ENCODE measurements at regions not wholly inside any gene's neighbourhood (a gene's known extent, or its start where the extent isn't known, plus 50 kb on each side); places are given as distances from the start of the nearest gene placed in this dataset.
"Not testable (repeated sequence)": the region's sequence is repeated elsewhere in the genome, so short reads cannot be mapped to it uniquely, and the experiment has no call there.

DNA sequence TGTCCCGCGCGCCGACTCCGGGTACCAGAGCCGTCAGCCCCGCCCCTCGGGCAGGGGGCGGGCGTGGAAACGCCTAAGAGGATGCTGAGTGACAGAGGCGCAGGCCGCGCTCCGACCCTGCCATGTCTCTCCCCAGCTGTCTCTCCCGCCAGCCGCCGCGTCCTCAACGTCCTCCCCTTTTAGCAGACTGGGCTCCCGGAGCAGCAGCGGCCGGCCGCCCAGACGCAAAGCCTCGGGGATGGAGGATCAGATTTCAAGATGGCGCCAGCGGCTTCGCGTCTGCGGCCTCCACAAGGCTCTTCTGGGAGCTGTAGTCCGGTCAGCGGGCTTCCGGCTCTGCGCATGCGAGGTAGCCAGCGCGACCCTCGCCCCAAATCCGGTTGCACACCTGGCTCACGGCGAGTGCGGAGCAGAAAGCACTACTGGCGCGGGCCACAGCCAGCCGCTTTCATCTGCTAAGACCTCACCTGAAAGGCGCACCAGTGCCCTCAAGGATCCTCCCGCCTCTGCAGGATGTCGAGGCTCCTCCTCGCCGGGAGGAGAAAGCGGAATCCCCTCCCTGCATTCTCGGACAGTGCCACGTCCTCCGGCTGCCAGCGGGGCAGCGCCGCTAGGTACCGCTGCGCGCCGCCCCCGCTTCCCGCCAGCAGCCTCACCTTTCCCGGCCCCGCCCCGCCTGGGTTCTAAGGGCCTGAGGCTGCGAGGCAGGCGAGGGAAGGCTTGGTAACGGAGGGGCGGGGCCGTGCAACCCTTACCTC, 143.6 kb downstream of the NBPF8 start:
- not testable (repeated sequence) for H3K79me2 ChIP-seq (ENCODE audit: insufficient read depth, low read length); H3K27me3 ChIP-seq (ENCODE audit: insufficient read depth, low read length); H2AFZ ChIP-seq (ENCODE audit: low read length); H3K36me3 ChIP-seq (ENCODE audit: insufficient read depth, low read length); H3K4me1 ChIP-seq (ENCODE audit: insufficient read depth, low read length); H4K20me1 ChIP-seq (ENCODE audit: insufficient read depth, low read length); H3K27ac ChIP-seq (ENCODE audit: low read depth, low read length); H3K9me3 ChIP-seq (ENCODE audit: low read depth, low read length); DNase-seq (ENCODE audit: insufficient read length, low spot score, missing footprints)
- Histone ChIP-seq H3K4me2 (ENCODE audit: insufficient read depth, low read length) (peak overlapping the region; percentile 45), H3K4me3 (ENCODE audit: insufficient read depth, low read length) (peak overlapping the region; percentile 70)

DNA sequence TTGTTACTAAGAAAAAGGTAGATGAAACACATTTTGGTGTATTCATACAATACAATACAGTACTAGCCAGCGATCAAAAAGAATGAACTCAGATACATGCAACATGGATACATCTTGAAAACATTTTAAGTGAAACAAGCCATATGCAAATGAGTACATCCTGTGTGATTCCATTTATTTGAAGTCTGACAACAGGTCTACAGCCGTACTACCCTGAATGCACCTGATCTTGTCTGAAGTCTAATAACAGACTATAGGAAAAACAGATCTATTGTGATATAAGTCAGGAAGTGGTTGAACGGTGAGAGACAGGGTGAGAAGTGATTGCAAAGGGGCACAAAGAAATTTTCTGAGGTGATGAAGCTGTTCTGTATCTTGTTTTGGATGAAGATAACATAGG, 146.9 kb downstream of the NBPF8 start:
- not testable (repeated sequence) for H3K36me3 ChIP-seq (ENCODE audit: insufficient read depth, low read length); H3K4me3 ChIP-seq (ENCODE audit: insufficient read depth, low read length); H4K20me1 ChIP-seq (ENCODE audit: insufficient read depth, low read length); H3K79me2 ChIP-seq (ENCODE audit: insufficient read depth, low read length); H3K27ac ChIP-seq (ENCODE audit: low read depth, low read length); H3K9me3 ChIP-seq (ENCODE audit: low read depth, low read length); H3K27me3 ChIP-seq (ENCODE audit: insufficient read depth, low read length); H3K4me1 ChIP-seq (ENCODE audit: insufficient read depth, low read length); H2AFZ ChIP-seq (ENCODE audit: low read length); H3K4me2 ChIP-seq (ENCODE audit: insufficient read depth, low read length); DNase-seq (ENCODE audit: insufficient read length, low spot score, missing footprints)

DNA sequence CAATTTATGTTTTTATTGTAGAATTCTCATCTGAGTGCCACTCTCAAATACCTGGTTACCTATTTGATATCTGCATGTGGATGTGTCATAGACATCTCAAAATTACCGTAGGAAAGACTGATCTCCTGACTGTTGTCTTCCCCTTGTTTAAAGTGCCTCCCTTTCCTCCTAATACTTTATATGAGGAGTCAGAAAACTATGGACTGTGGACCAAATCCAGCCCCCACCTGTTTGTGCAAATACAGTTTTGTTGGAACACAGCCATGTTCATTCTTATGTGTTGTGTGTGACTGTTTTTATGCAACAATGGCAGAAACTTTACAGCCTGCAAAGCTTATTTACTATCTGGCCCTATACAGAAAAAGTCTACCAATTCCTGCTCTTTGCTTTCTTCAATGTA, 150.6 kb downstream of the NBPF8 start:
- not testable (repeated sequence) for H3K4me3 ChIP-seq (ENCODE audit: insufficient read depth, low read length); H3K27me3 ChIP-seq (ENCODE audit: insufficient read depth, low read length); H3K79me2 ChIP-seq (ENCODE audit: insufficient read depth, low read length); H4K20me1 ChIP-seq (ENCODE audit: insufficient read depth, low read length); H3K4me2 ChIP-seq (ENCODE audit: insufficient read depth, low read length); H3K9me3 ChIP-seq (ENCODE audit: low read depth, low read length); DNase-seq (ENCODE audit: insufficient read length, low spot score, missing footprints); H3K4me1 ChIP-seq (ENCODE audit: insufficient read depth, low read length); H3K27ac ChIP-seq (ENCODE audit: low read depth, low read length); H2AFZ ChIP-seq (ENCODE audit: low read length); H3K36me3 ChIP-seq (ENCODE audit: insufficient read depth, low read length)

DNA sequence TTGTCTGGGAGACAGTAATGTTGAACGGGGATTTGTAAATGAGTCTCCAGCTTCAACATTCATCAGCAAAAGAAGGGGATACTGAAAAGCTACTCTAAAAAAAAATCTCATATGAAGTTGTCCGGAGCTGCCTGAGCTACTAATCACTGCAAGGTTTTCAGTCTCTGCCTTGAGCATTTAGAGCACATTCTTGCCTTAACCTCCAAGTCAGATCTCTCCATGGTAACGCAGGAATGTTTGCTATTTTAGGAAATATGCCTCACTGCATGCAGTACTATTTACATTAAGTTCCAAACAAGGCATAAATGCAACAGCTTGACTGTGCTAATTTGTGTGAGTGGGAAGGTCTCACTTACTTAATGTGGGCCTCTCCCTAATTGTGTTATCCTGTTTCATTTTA, 152.8 kb downstream of the NBPF8 start:
- not testable (repeated sequence) for H2AFZ ChIP-seq (ENCODE audit: low read length); H4K20me1 ChIP-seq (ENCODE audit: insufficient read depth, low read length); H3K27ac ChIP-seq (ENCODE audit: low read depth, low read length); H3K4me3 ChIP-seq (ENCODE audit: insufficient read depth, low read length); H3K79me2 ChIP-seq (ENCODE audit: insufficient read depth, low read length); H3K36me3 ChIP-seq (ENCODE audit: insufficient read depth, low read length); H3K4me1 ChIP-seq (ENCODE audit: insufficient read depth, low read length); DNase-seq (ENCODE audit: insufficient read length, low spot score, missing footprints); H3K9me3 ChIP-seq (ENCODE audit: low read depth, low read length); H3K4me2 ChIP-seq (ENCODE audit: insufficient read depth, low read length); H3K27me3 ChIP-seq (ENCODE audit: insufficient read depth, low read length)

DNA sequence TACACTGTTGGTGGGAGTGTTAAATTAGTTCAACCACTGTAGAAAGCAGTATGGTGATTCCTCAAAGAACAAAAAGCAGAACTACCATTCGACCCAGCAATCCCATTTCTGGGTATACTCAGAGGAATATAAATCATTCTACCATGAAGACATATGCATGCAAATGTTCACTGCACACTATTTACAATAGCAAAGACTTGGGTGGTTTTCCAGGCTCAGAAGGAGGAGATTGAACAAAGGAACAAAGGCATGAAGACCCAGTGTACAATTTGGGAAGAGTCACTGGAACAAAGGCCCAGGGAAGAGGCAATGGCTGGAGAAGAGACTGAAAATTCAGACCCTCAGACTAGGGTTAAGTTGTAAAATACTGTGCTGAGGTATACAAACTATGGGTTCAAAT, 148.5 kb upstream of the NBPF26 start:
- H2AFZ ChIP-seq (ENCODE audit: low read length); H3K27me3 ChIP-seq (ENCODE audit: insufficient read depth, low read length); H3K79me2 ChIP-seq (ENCODE audit: insufficient read depth, low read length); H3K4me2 ChIP-seq (ENCODE audit: insufficient read depth, low read length); H3K27ac ChIP-seq (ENCODE audit: low read depth, low read length); H3K36me3 ChIP-seq (ENCODE audit: insufficient read depth, low read length); H3K4me1 ChIP-seq (ENCODE audit: insufficient read depth, low read length); DNase-seq (ENCODE audit: insufficient read length, low spot score, missing footprints); H4K20me1 ChIP-seq (ENCODE audit: insufficient read depth, low read length); H3K9me3 ChIP-seq (ENCODE audit: low read depth, low read length); H3K4me3 ChIP-seq (ENCODE audit: insufficient read depth, low read length): not testable (repeated sequence)

DNA sequence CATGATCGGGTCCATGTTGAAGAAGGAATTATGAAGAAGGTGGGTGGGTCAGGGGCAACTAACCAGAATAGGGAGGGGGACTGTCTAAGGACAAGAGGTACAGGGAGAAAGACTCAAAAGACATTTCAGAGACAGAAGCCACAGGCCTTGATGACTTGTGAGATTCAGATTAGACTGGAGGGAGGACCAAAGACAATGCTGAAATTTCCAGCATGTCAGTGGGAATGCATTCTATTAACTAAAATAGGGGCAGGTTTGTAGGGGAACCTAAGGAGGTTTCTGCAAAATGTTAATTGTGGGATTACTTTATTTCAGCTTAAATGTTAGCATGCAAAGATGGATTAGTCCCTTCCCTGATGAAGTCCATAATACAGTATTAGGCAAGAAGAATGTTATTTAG, 141.6 kb upstream of the NBPF26 start:
- not testable (repeated sequence) for DNase-seq (ENCODE audit: insufficient read length, low spot score, missing footprints); H2AFZ ChIP-seq (ENCODE audit: low read length); H3K27me3 ChIP-seq (ENCODE audit: insufficient read depth, low read length); H3K79me2 ChIP-seq (ENCODE audit: insufficient read depth, low read length); H3K4me2 ChIP-seq (ENCODE audit: insufficient read depth, low read length); H4K20me1 ChIP-seq (ENCODE audit: insufficient read depth, low read length); H3K27ac ChIP-seq (ENCODE audit: low read depth, low read length); H3K36me3 ChIP-seq (ENCODE audit: insufficient read depth, low read length); H3K9me3 ChIP-seq (ENCODE audit: low read depth, low read length); H3K4me1 ChIP-seq (ENCODE audit: insufficient read depth, low read length); H3K4me3 ChIP-seq (ENCODE audit: insufficient read depth, low read length)

DNA sequence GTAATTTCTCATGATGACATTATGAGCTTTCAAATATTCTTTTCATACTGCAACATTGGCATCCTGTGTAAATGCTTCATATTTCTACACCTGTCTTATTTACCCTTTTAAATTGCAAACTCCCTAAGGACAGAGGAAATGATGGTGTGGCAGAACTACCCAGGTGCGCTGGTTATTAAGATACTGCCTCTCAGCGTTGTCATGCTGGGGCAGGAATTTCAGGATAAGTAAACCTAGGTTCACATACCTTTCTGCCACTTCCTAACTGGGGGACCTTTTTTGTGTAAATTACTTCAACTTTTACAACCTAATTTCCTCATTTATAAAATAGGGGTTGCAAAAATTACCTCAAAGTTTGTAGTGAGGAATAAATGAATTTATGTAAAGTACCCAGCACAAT, 137.7 kb upstream of the NBPF26 start:
- H3K36me3 ChIP-seq (ENCODE audit: insufficient read depth, low read length); H3K27me3 ChIP-seq (ENCODE audit: insufficient read depth, low read length); DNase-seq (ENCODE audit: insufficient read length, low spot score, missing footprints); H3K79me2 ChIP-seq (ENCODE audit: insufficient read depth, low read length); H2AFZ ChIP-seq (ENCODE audit: low read length); H3K9me3 ChIP-seq (ENCODE audit: low read depth, low read length); H3K27ac ChIP-seq (ENCODE audit: low read depth, low read length); H3K4me1 ChIP-seq (ENCODE audit: insufficient read depth, low read length); H4K20me1 ChIP-seq (ENCODE audit: insufficient read depth, low read length); H3K4me2 ChIP-seq (ENCODE audit: insufficient read depth, low read length); H3K4me3 ChIP-seq (ENCODE audit: insufficient read depth, low read length): not testable (repeated sequence)

DNA sequence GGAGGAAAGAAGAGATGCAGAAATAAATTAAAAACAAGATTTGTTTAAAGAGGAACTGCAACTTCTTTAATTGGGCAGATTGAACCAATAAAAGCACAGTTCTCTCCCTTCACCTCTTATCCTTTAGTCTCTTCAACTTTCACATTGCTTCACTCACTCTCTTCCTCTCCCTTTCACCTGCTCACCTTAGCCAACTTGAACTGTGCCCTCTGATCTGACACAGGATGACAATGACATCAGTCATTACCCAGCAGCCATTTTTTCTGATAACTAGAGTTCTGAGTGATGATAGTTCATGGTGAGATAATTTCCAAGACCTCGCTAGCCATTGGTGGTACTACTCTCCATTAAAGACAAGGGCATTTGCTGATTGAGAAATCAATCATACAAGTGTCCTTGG, 134.9 kb upstream of the NBPF26 start:
- not testable (repeated sequence) for H3K79me2 ChIP-seq (ENCODE audit: insufficient read depth, low read length); H3K4me1 ChIP-seq (ENCODE audit: insufficient read depth, low read length); H3K27me3 ChIP-seq (ENCODE audit: insufficient read depth, low read length); H3K4me2 ChIP-seq (ENCODE audit: insufficient read depth, low read length); H3K4me3 ChIP-seq (ENCODE audit: insufficient read depth, low read length); H4K20me1 ChIP-seq (ENCODE audit: insufficient read depth, low read length); H3K36me3 ChIP-seq (ENCODE audit: insufficient read depth, low read length); H3K27ac ChIP-seq (ENCODE audit: low read depth, low read length); DNase-seq (ENCODE audit: insufficient read length, low spot score, missing footprints); H3K9me3 ChIP-seq (ENCODE audit: low read depth, low read length); H2AFZ ChIP-seq (ENCODE audit: low read length)

DNA sequence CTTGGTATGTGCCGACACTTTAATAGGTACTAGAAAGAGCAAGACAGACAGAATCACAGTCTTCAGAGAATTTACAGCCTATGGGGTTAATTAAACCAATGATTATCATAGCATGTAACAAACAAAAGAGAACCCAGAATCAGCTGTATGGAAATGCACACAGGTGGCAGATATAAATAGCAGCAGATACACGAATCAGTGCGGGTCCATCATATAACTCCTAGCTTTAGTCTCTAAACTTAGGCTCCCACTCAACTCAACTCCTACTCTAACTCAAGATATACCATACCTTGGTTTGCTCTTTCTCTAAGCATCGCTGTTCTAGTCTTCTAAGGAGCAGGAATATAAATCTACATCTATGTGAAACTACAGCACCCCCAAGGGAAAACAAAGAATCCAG, 132.0 kb upstream of the NBPF26 start:
- not testable (repeated sequence) for H3K4me2 ChIP-seq (ENCODE audit: insufficient read depth, low read length); H3K4me1 ChIP-seq (ENCODE audit: insufficient read depth, low read length); H3K4me3 ChIP-seq (ENCODE audit: insufficient read depth, low read length); H3K36me3 ChIP-seq (ENCODE audit: insufficient read depth, low read length); H3K79me2 ChIP-seq (ENCODE audit: insufficient read depth, low read length); H3K9me3 ChIP-seq (ENCODE audit: low read depth, low read length); H2AFZ ChIP-seq (ENCODE audit: low read length); DNase-seq (ENCODE audit: insufficient read length, low spot score, missing footprints); H3K27me3 ChIP-seq (ENCODE audit: insufficient read depth, low read length); H3K27ac ChIP-seq (ENCODE audit: low read depth, low read length); H4K20me1 ChIP-seq (ENCODE audit: insufficient read depth, low read length)

Measured in osteoblast (primary cell).